GM19328 (cell line): ENCODE measurements at regions not wholly inside any gene's neighbourhood (a gene's known extent, or its start where the extent isn't known, plus 50 kb on each side); places are given as distances from the start of the nearest gene placed in this dataset.

Experiments
- ATAC-seq: cut with Tn5 transposase; IDR thresholded peaks from one replicate; pipeline ENCODE4 v1.9.1; 2021; ENCODE audit warnings: mild to moderate bottlenecking, moderate library complexity; ENCODE audit not compliant: unreplicated experiment

DNA sequence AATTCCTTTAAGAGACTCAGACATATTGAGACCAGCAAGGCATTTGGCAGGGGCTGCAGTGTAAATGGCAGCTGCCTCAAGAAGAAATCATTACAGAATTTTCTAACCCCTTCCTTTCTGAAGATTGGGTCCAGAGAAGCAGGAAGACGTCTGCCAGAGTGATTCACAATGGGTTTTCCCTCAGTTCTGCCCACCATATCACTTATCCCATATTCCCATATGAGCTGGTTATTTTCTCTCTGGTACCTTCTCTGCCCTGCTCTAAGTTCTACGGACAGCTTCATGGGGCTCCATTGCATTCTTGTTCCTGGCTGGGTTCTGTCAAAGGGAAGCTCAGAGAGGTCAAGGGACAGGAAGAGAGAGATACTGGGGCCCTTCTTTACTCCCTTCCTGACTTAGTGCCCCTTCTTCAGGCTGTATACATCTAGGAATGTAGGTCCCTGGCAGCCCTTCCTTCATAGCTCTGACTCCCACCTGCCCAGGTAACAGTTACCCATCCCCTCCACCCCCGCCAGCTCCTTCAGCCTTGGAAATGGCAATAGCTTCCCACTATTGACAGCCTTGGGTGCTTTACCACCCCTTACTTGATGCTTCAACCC is 420.6 kb upstream of the DAB1 start:
- no peak for ATAC-seq

DNA sequence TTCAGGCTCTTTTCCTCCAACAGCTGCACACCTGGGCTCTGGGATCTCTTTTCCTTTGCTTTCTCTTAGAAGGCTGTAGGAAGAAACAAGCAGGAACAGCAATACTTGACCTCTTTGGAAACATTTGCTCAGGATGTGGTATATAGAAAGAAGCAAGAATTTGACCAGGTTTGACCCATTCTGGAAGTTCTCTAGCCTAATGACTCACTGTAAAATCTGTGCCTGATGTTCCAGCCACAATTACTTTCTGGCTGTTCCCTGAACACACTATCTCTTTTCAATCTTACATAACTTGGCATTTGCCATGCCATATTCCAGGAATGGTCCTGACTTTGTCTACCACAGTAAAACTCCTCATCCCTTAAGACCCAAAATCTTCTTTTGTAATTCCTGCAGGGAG is 419.9 kb upstream of the DAB1 start:
- no peak for ATAC-seq

DNA sequence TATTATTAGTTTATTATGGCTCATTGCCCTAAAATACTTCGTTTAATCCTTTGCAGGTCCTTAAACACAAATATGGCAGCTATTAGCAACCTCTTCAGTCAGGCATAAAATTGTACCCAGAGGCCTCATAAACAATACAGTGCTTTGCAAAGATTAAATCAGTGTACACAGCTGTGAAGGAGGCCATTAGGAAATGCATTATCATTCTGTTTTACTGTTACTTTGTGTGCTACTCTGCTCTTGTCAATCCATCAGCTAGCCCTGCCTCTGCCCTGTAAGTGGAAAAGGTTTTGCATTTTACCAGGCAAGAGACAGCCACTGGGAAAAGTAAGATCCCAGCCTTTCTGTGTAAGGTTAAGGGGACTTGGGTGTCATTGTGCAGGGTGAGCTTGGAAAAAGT is 415.7 kb upstream of the DAB1 start:
- no peak for ATAC-seq

DNA sequence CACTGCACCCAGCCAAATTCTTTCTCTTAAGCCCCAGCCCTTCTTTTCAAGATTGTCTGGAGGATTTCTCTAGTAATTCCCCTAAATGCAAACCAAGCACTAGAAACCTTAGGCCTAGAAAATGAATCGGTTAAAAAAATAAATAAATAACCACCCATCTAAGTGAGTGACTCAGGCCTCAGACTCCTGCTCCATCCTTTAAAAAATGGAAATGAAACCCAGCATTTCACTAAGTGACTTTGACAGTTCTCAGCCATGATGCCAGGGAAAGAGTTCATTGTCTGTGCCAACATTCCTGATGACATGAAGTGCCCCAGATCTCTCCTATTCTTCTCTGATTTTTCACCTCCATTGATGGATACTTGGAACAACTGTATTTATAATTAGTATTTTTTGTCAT is 415.2 kb upstream of the DAB1 start:
- ATAC-seq = no peak

DNA sequence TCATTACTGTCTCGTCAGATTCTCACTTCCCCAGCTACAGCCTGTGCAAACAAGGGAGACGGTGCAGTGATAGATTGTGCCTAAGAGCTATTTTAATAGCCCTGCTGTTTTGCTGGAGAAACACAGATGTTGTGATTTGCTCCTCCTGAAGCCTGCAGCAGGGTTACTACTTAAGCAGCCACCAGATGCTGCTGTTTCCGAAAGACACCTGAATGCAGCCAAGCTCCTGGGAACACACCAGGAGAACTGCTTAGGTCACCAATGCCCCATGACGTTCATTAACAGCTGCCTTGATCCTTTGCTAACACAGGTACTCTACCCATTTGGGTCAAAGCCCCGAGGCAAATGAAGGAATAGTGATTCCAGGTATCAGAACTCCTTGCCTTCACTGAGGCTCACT is 411.8 kb upstream of the DAB1 start:
- ATAC-seq = no peak

- ATAC-seq = no peak
Measured at GRCh38 chr1:57833296-57833695, 409.4 kb upstream of the DAB1 start.

DNA sequence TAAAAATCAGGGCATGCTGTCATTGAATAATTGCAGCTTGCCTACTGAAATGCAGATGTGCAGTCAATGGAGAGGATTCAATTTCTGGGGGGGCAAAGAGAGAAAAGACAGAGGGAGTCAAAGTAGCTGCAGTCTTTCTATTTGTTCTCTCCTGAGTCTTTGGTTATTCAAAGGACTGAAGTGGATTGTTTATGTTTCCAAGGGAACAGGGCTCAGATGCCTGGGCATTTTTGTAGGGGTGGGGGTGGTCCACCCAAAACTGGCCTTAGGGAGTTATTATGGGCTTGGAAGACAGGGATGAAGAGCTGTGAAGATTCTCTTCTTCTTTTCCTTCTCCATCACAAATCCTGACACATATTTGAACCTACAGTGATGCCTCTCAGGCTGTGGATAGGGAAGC is 408.8 kb upstream of the DAB1 start:
- no peak for ATAC-seq

DNA sequence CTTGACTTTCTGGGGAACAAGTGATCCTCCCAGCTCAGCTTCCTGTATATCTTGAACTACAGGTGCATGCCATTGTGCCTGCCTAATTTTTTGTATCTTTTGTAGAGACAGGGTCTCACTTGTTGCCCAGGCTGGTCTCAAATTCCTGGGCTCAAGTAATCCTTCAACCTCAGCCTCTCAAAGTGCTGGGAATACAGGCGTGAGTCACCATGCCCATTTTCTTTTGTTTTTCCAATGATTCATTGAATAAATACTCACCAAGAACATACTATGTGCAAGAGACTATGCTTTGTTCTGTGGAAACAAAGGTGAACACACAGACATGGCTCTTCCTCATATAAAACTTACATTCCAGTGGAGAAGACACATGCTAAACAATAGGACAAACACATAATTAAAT is 407.8 kb upstream of the DAB1 start:
- no peak for ATAC-seq

- ATAC-seq = no peak
Measured at GRCh38 chr1:57826535-57826934, 402.7 kb upstream of the DAB1 start.

DNA sequence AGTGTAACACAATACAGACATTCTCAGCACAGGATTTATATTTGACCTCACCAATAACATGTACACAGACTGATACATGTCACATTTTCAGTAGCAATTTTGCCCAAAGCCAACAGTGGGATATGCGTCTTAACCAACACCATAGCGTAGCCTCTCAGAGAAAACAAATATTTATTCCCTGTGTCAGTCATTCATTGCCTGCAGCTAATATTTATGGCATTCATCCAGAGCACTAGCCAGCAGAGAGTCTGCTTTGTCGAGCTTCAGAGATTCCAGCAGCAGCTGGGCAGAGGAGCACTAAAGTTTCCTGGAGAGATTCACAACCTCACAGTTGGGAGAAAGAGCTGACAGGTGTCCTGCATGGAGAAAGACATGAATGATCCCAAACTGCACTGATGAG is 400.7 kb upstream of the DAB1 start:
- ATAC-seq = no peak

- ATAC-seq = no peak
Measured at GRCh38 chr1:57820356-57821095, 396.7 kb upstream of the DAB1 start.

DNA sequence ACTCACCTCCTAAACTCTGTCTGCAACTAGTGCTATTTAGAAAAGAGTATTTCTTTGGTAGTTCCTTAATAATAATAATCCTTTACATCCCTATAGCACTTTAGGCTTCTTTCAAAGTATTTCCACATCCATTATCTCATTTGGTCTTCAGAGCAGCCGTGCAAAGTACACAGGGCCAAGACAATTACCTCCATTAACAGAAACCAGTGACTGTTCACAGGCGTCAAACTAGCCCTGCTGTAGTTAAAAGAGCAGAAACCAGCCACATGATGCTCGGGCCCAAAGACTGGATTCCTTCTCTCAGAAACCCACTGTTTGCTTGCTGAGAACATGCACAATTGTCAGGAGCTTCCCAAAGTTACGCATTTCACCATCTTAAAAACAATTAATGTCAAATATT is 396.0 kb upstream of the DAB1 start:
- no peak for ATAC-seq

DNA sequence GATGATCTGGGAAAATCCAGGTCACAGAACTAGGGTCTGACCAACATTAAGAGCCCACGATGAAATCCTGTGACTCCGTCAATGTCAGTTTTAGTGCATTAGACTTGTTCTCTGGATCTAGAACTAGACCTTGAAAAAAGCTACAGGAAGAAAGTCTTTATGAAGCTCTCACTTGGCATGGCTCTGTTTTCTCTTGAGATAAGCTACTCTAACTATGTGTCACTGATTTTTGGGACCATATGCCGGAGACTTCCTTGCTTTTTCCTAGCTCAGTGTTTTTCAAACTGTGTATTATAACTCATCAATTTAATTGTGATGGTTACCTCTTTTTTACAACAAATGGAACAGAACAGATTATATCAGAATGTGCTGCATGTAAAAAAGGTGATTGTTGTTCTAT is 379.7 kb upstream of the DAB1 start:
- no peak for ATAC-seq

- no peak for ATAC-seq
Measured at GRCh38 chr1:57800376-57800775, 376.5 kb upstream of the DAB1 start.

- ATAC-seq = no peak
Measured at GRCh38 chr1:57799490-57800115, 375.7 kb upstream of the DAB1 start.

- ATAC-seq = no peak
Measured at GRCh38 chr1:57798543-57798942, 374.7 kb upstream of the DAB1 start.

DNA sequence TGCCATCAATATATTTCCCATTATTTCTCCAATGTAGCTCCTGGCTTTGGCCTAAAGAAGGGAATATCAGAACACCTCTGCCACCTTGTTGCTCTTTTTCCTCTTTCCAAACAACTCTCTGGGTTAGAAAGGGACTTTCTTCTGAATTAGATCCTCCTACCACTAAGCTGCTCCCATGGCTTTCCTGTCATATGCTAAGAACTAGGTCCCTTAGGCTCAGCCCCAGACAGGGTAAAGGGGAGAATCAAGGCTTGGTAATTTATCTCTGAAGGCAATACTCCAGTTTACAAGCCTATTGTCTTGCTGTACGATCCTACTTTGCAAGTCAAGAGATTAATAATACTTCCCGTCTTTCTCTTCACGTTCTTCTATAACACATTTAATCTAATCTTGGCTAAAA is 373.2 kb upstream of the DAB1 start:
- no peak for ATAC-seq

- ATAC-seq = no peak
Measured at GRCh38 chr1:57796616-57797015, 372.8 kb upstream of the DAB1 start.

- ATAC-seq = no peak
Measured at GRCh38 chr1:57795886-57796285, 372.0 kb upstream of the DAB1 start.

DNA sequence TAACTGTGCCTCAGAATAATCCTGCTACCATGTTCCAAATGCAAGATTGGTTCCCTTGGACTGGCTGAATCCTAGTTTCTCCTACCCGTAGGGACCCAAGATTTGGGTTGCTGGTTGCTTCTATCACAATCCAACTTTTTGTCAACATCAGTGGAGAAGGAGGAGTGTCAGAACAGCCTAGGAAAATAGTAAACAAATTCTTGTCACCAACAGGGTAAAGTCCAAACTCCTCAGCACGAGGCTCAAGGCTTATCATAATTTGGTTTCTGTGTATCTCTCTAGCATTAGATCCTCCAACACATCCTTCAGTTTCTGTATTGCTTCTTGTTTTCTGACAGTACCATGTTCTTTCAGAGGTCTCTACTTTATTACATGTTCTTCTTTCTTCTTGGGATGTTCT is 370.2 kb upstream of the DAB1 start:
- ATAC-seq = no peak

- no peak for ATAC-seq
Measured at GRCh38 chr1:57791497-57791896, 367.6 kb upstream of the DAB1 start.

DNA sequence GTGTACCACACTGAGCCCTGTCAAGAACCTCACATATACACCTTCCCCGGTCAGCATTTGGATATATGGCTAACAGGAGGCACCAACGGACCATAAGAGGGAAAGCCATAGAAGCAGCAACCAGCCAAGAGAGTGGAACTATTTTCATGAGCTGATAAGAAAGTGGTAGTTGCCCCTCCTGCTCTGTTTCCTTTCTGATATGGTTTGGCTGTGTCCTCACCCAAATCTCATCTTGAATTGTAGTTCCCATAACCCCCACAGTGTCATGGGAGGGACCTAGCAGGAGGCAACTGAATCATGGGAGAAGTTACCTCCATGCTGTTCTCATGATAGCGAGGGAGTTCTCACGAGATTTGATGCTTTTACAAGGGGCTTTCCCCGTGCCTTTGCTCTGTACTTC is 366.1 kb upstream of the DAB1 start:
- ATAC-seq = no peak

DNA sequence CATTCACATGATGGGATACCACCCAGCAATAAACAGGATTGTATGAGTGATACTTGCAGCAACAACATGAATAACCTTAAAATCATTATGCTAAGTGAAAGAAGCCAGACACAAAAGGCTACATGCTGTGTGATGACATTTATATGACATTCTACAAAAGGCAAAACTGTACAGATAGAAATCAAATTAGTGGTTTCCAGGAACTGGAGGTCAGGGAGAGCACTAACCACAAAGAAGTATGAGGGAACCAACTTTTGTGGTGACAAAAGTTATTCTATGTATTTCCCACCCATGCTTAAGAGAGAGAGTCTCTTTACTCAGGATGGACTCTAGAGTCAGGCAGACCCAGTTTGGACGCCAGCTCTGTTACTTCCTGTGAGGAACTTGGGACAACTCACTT is 364.5 kb upstream of the DAB1 start:
- ATAC-seq = no peak
